ENCODE measurements at regions not wholly inside any gene's neighbourhood (a gene's known extent, or its start where the extent isn't known, plus 50 kb on each side); places are given as distances from the start of the nearest gene placed in this dataset.

GRCh38 chr6:88360203-88360797, 194.2 kb upstream of the CNR1 start:
- Histone ChIP-seq H3K27ac (peak overlapping the region; percentile 38 to 45), H3K9me3 (no peaks in the 10 kb centered on the region), H3K4me1 (peaks cover 0 to 43% (median 13%) of the 10 kb centered on the region in 4 donors), H3K27me3 (no peaks in the 10 kb centered on the region), H3K36me3 (no peaks in the 10 kb centered on the region), H3K4me3 (no peak overlapping the region)
- DNase-seq: no peak
- no peak for TF ChIP-seq CTCF (IDR thresholded peaks at IDR 0.05)
- intact Hi-C loops (cut with DNase I; ENCODE audit: low total_unique reads): no loop called here

DNA sequence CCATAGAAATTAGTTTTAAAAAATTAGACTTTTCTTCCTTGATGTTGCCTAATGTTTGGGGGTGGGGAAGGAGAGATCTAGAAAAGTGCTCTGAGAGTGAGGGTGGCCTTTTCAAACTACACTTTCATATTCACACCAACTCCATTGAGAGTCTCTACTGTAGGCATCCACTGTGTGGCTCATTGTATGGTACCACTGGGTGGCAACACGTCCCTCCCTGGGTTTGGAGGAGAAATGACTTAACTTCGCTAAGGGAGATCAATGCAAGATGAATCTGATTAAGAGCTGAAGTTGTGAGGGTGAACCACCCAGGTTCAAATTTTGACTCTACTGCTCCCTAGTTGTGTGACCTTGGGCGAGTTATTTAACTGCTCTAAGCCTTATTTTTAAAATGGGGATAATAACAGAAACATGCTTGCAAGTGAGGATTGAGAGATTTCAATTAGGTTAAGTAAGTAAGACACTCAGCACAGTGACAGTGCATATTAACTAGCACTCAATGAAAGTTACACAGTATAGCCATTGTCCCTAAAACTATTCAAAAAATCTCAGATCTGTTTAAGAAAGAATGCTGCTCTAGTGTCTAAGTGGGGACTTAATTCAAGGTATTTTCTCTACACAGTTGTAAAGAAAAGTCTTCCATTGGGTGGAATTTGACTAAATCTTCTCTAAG, 193.5 kb upstream of the CNR1 start:
- peak overlapping the region; percentile 38 to 45 for H3K27ac ChIP-seq
- H3K36me3 ChIP-seq: no peaks in the 10 kb centered on the region
- intact Hi-C loops (cut with DNase I; ENCODE audit: low total_unique reads): no loop called here
- no peaks in the 10 kb centered on the region for H3K9me3 ChIP-seq
- DNase-seq: no peak
- H3K4me1 ChIP-seq: peaks cover 0 to 37% (median 9%) of the 10 kb centered on the region in 4 donors
- TF ChIP-seq CTCF (IDR thresholded peaks at IDR 0.05): no peak
- H3K4me3 ChIP-seq: no peak overlapping the region
- no peaks in the 10 kb centered on the region for H3K27me3 ChIP-seq

GRCh38 chr6:88358846-88359245, 192.7 kb upstream of the CNR1 start:
- no peak for TF ChIP-seq CTCF (IDR thresholded peaks at IDR 0.05)
- H3K4me3 ChIP-seq: no peak overlapping the region
- H3K27ac ChIP-seq: no peak overlapping the region
- no peaks in the 10 kb centered on the region for H3K27me3 ChIP-seq
- intact Hi-C loops (cut with DNase I; ENCODE audit: low total_unique reads): no loop called here
- H3K4me1 ChIP-seq: peaks cover 0 to 28% (median 3%) of the 10 kb centered on the region in 4 donors
- no peaks in the 10 kb centered on the region for H3K9me3 ChIP-seq
- H3K36me3 ChIP-seq: no peaks in the 10 kb centered on the region
- DNase-seq: no peak

GRCh38 chr6:88349511-88349910, 183.4 kb upstream of the CNR1 start:
- Histone ChIP-seq H3K4me1 (peaks cover 0 to 5% (median 0%) of the 10 kb centered on the region in 4 donors), H3K36me3 (no peaks in the 10 kb centered on the region), H3K27me3 (no peaks in the 10 kb centered on the region), H3K4me3 (no peak overlapping the region), H3K9me3 (no peaks in the 10 kb centered on the region), H3K27ac (no peak overlapping the region)
- intact Hi-C loops (cut with DNase I; ENCODE audit: low total_unique reads): no loop called here
- TF ChIP-seq CTCF (IDR thresholded peaks at IDR 0.05): no peak
- DNase-seq: no peak

- H3K9me3 ChIP-seq: no peaks in the 10 kb centered on the region
- no peak overlapping the region for H3K27ac ChIP-seq
- intact Hi-C loops (cut with DNase I; ENCODE audit: low total_unique reads): no loop called here
- peaks cover 0 to 8% (median 0%) of the 10 kb centered on the region in 4 donors for H3K4me1 ChIP-seq
- no peaks in the 10 kb centered on the region for H3K36me3 ChIP-seq
- H3K4me3 ChIP-seq: no peak overlapping the region
- no peak for DNase-seq
- TF ChIP-seq CTCF (IDR thresholded peaks at IDR 0.05): no peak
- no peaks in the 10 kb centered on the region for H3K27me3 ChIP-seq
Observed at GRCh38 chr6:88342336-88342735, 176.2 kb upstream of the CNR1 start.
